ENCODE measurements at regions not wholly inside any gene's neighbourhood (a gene's known extent, or its start where the extent isn't known, plus 50 kb on each side); places are given as distances from the start of the nearest gene placed in this dataset.

GRCh38 chr2:185687967-185688366 lies 50.6 kb upstream of the FSIP2 start:
- no peak for TF ChIP-seq CTCF (IDR thresholded peaks at IDR 0.05; ENCODE audit: low read depth, low read length, missing control alignments)
- in situ Hi-C loops (cut with HindIII; ENCODE audit: low sequenced_read_pairs) = no loop called here
- no peak overlapping the region for H3K4me3 ChIP-seq (ENCODE audit: low read depth, low read length)
- DNase-seq (ENCODE audit: low read depth) = no peak

Measured in astrocyte of the cerebellum (primary cell).